Keratinocyte (primary cell): ENCODE measurements at regions not wholly inside any gene's neighbourhood (a gene's known extent, or its start where the extent isn't known, plus 50 kb on each side); places are given as distances from the start of the nearest gene placed in this dataset.

Experiments used
- DNase-seq: peaks from one replicate; pipeline ENCODE4 v3.0.0-alpha.2; 2011; ENCODE audit warnings: low read depth, missing footprints, low spot score
- FAIRE-seq: peaks from 2 replicates; lab custom pipeline; 2011; peaks lifted over from hg19 to GRCh38; lab: Jason Lieb, UNC
- H2AFZ ChIP-seq: 2 replicates; pipeline ENCODE4 v1.6.0; 2012; ENCODE audit warnings: low read length, control low read depth, inconsistent platforms; ENCODE audit not compliant: control insufficient read depth
- H3K27ac ChIP-seq: 2 replicates; pipeline ENCODE4 v1.5.1; 2011; ENCODE audit warnings: low read length; ENCODE audit not compliant: control insufficient read depth, insufficient read depth
- H3K27me3 ChIP-seq: 3 replicates; pipeline ENCODE4 v1.6.0; 2011; ENCODE audit warnings: low read length; ENCODE audit not compliant: control insufficient read depth, insufficient read depth; ENCODE audit errors: extremely low read depth
- H3K36me3 ChIP-seq, 2 experiments: 2 replicates in 1 of 2; 3 replicates in 1 of 2; pipeline ENCODE4 v1.5.1; 2011; ENCODE audit warnings: low read length in 2 of 2, mild to moderate bottlenecking in 1 of 2; ENCODE audit not compliant: control insufficient read depth in 2 of 2, insufficient read depth in 2 of 2; ENCODE audit errors: extremely low read depth in 1 of 2
- H3K4me1 ChIP-seq: 3 replicates; pipeline ENCODE4 v1.5.1; 2011; ENCODE audit warnings: low read length; ENCODE audit not compliant: control insufficient read depth, insufficient read depth; ENCODE audit errors: extremely low read depth
- H3K4me2 ChIP-seq: 3 replicates; pipeline ENCODE4 v1.6.0; 2011; ENCODE audit warnings: low read depth, low read length; ENCODE audit not compliant: control insufficient read depth, insufficient read depth; ENCODE audit errors: extremely low read depth
- H3K4me3 ChIP-seq, 3 experiments: fragments of 200-600 bp in 1 of 3; sonication (generic) in 1 of 3; 2 replicates in 2 of 3; 3 replicates in 1 of 3; pipeline ENCODE4 v1.5.1; 2011 to 2016; ENCODE audit warnings: low read length in 3 of 3, mild to moderate bottlenecking in 3 of 3, control low read depth in 2 of 3, inconsistent platforms in 1 of 3, low read depth in 1 of 3, mixed read lengths in 1 of 3, mixed run types in 1 of 3, moderate library complexity in 1 of 3; ENCODE audit not compliant: control insufficient read depth in 2 of 3, insufficient read depth in 2 of 3; ENCODE audit errors: extremely low read depth in 1 of 3
- H3K79me2 ChIP-seq: 2 replicates; pipeline ENCODE4 v1.6.0; 2012; ENCODE audit warnings: low read length; ENCODE audit not compliant: control insufficient read depth, insufficient read depth
- H3K9ac ChIP-seq: 3 replicates; pipeline ENCODE4 v1.6.0; 2011; ENCODE audit warnings: low read length; ENCODE audit not compliant: control insufficient read depth, insufficient read depth; ENCODE audit errors: extremely low read depth
- H3K9me1 ChIP-seq: 3 replicates; pipeline ENCODE4 v1.6.0; 2011; ENCODE audit warnings: low read length; ENCODE audit not compliant: control insufficient read depth, insufficient read depth; ENCODE audit errors: extremely low read depth
- H3K9me3 ChIP-seq: 2 replicates; pipeline ENCODE4 v1.5.1; 2012; ENCODE audit warnings: low read depth, low read length; ENCODE audit not compliant: control insufficient read depth
- H4K20me1 ChIP-seq: 3 replicates; pipeline ENCODE4 v1.6.0; 2011; ENCODE audit warnings: low read length; ENCODE audit not compliant: control insufficient read depth, insufficient read depth; ENCODE audit errors: extremely low read depth
- CTCF ChIP-seq, 3 experiments: IDR thresholded peaks in 1 of 3; conservative IDR thresholded peaks in 1 of 3; optimal IDR thresholded peaks in 1 of 3; 2 replicates in 2 of 3; 3 replicates in 1 of 3; pipeline versions ENCODE3 to v1.5.1; 2011; ENCODE audit warnings: low read length in 3 of 3, mild to moderate bottlenecking in 3 of 3, moderate library complexity in 2 of 3, control low read depth in 1 of 3, inconsistent platforms in 1 of 3; ENCODE audit not compliant: insufficient read depth in 2 of 3; ENCODE audit errors: extremely low read depth in 1 of 3
- EZH2 ChIP-seq: IDR thresholded peaks from one replicate; pipeline ENCODE4 v1.6.1; 2012; ENCODE audit warnings: inconsistent platforms, mild to moderate bottlenecking, low read length, moderate library complexity
- dilution Hi-C: fragments of 300-500 bp; cut with MboI; formaldehyde crosslinking; loops from one replicate; pipeline ENCODE4 v1.7.0; 2020; ENCODE audit warnings: low sequenced_read_pairs; ENCODE audit not compliant: extremely low pct_ligation_motif_present

GRCh38 chr16:60091529-60091928 is 1357.4 kb upstream of the GOT2 start:
- H3K27me3 ChIP-seq: no peaks in the 10 kb centered on the region
- no peaks in the 10 kb centered on the region for H4K20me1 ChIP-seq
- H2AFZ ChIP-seq: no peak overlapping the region
- TF ChIP-seq EZH2 (no peak), CTCF (optimal IDR thresholded peaks at IDR 0.05 in 1 of 3, IDR thresholded peaks at IDR 0.05 in 1 of 3, conservative IDR thresholded peaks at IDR 0.05 in 1 of 3; ENCODE audit: extremely low read depth in 1 of 3, insufficient read depth in 2 of 3, low read length in 3 of 3) (no peak)
- no peaks in the 10 kb centered on the region for H3K4me1 ChIP-seq
- H3K4me3 ChIP-seq: no peak overlapping the region
- H3K4me2 ChIP-seq: no peak overlapping the region
- H3K9me3 ChIP-seq: no peaks in the 10 kb centered on the region
- H3K9me1 ChIP-seq: no peaks in the 10 kb centered on the region
- no peak overlapping the region for H3K9ac ChIP-seq
- H3K36me3 ChIP-seq: no peaks in the 10 kb centered on the region
- dilution Hi-C loops: no loop called here
- FAIRE-seq: no peak
- H3K27ac ChIP-seq: no peak overlapping the region
- H3K79me2 ChIP-seq: no peaks in the 10 kb centered on the region
- DNase-seq: no peak

GRCh38 chr16:60091071-60091470 is 1357.0 kb upstream of the GOT2 start:
- H3K9me3 ChIP-seq: no peaks in the 10 kb centered on the region
- FAIRE-seq (no peak), DNase-seq (no peak)
- H3K36me3 ChIP-seq: no peaks in the 10 kb centered on the region
- H3K4me2 ChIP-seq: no peak overlapping the region
- dilution Hi-C loops: no loop called here
- no peaks in the 10 kb centered on the region for H4K20me1 ChIP-seq
- no peak overlapping the region for H3K4me3 ChIP-seq
- TF ChIP-seq CTCF (optimal IDR thresholded peaks at IDR 0.05 in 1 of 3, IDR thresholded peaks at IDR 0.05 in 1 of 3, conservative IDR thresholded peaks at IDR 0.05 in 1 of 3; ENCODE audit: extremely low read depth in 1 of 3, insufficient read depth in 2 of 3, low read length in 3 of 3): no peak
- TF ChIP-seq EZH2: no peak
- no peaks in the 10 kb centered on the region for H3K27me3 ChIP-seq
- no peaks in the 10 kb centered on the region for H3K4me1 ChIP-seq
- H3K27ac ChIP-seq: no peak overlapping the region
- H3K79me2 ChIP-seq: no peaks in the 10 kb centered on the region
- H2AFZ ChIP-seq: no peak overlapping the region
- no peaks in the 10 kb centered on the region for H3K9me1 ChIP-seq
- H3K9ac ChIP-seq: no peak overlapping the region
